GM12878 (cell line): ENCODE measurements at regions not wholly inside any gene's neighbourhood (a gene's known extent, or its start where the extent isn't known, plus 50 kb on each side); places are given as distances from the start of the nearest gene placed in this dataset.

Experiments
- ATAC-seq: fragments of 200-7000 bp; cut with Tn5 transposase; 3 replicates; pipeline ENCODE4 v1.9.1; 2020; ENCODE audit warnings: mild to moderate bottlenecking, moderate library complexity
- BruUV-seq: library from RNA; stranded (reverse); fragments of 400-500 nt; replicated peaks from 2 replicates; lab custom pipeline; 2021; lab: Mats Ljungman, UMichigan
- CTCF ChIA-PET: fragments of 300-600 bp; sonication (Branson Sonifier 250); formaldehyde crosslinking; extraction: SDS; loops from one replicate; lab custom pipeline; 2021; ENCODE audit warnings: inconsistent platforms; lab: Yijun Ruan, JAX
- POLR2A ChIA-PET: fragments of 350-600 bp; formaldehyde crosslinking; extraction: SDS; loops from one replicate; lab custom pipeline; 2021; ENCODE audit warnings: inconsistent platforms; lab: Charles Lee
- RAD21 ChIA-PET: fragments of 300-600 bp; sonication (Branson Sonifier 250); formaldehyde crosslinking; loops from one replicate; lab custom pipeline; 2023; ENCODE audit warnings: antibody characterized with exemption; ENCODE audit not compliant: unreplicated experiment; lab: Charles Lee
- SMC1A ChIA-PET: fragments of 300-600 bp; sonication (Branson Sonifier 250); formaldehyde crosslinking; loops from one replicate; lab custom pipeline; 2023; ENCODE audit not compliant: unreplicated experiment, uncharacterized antibody; lab: Charles Lee
- DNase-seq: peaks from one replicate; pipeline ENCODE4 v3.0.0-alpha.2; 2011; ENCODE audit warnings: low read depth, low spot score
- FAIRE-seq: peaks from 3 replicates; lab custom pipeline; 2011; peaks lifted over from hg19 to GRCh38; lab: Jason Lieb, UNC
- H2AFZ ChIP-seq: 2 replicates; pipeline ENCODE4 v1.6.0; 2011; ENCODE audit warnings: low read depth, low read length, control low read depth; ENCODE audit not compliant: control insufficient read depth
- H3K27ac ChIP-seq: 2 replicates; pipeline ENCODE4 v1.5.1; 2011; ENCODE audit warnings: control low read depth; ENCODE audit not compliant: control insufficient read depth, insufficient read depth
- H3K27me3 ChIP-seq, 2 experiments: replicated peaks in 1 of 2; 2 replicates each; pipeline versions ENCODE4 v1.6.0 to v1.6.1; 2011; ENCODE audit warnings: low read length in 1 of 2; ENCODE audit not compliant: control insufficient read depth in 2 of 2, insufficient read depth in 2 of 2
- H3K36me3 ChIP-seq, 2 experiments: 2 replicates each; pipeline ENCODE4 v1.5.1; 2011; ENCODE audit warnings: low read length in 1 of 2; ENCODE audit not compliant: control insufficient read depth in 2 of 2, insufficient read depth in 2 of 2
- H3K4me1 ChIP-seq: 2 replicates; pipeline ENCODE4 v1.6.1; 2011; ENCODE audit warnings: mild to moderate bottlenecking, low read length, moderate library complexity, mixed read lengths; ENCODE audit not compliant: control insufficient read depth, insufficient read depth
- H3K4me2 ChIP-seq: 2 replicates; pipeline ENCODE4 v1.6.0; 2011; ENCODE audit warnings: control low read depth; ENCODE audit not compliant: control insufficient read depth, insufficient read depth
- H3K4me3 ChIP-seq: fragments of 200-600 bp; sonication (generic); 2 replicates; pipeline ENCODE4 v1.5.1; 2016
- H3K79me2 ChIP-seq: 2 replicates; pipeline ENCODE4 v1.6.0; 2011; ENCODE audit warnings: low read length; ENCODE audit not compliant: control insufficient read depth, insufficient read depth
- H3K9ac ChIP-seq: 2 replicates; pipeline ENCODE4 v1.8.0; 2011; ENCODE audit warnings: low read length, control low read depth, mixed read lengths; ENCODE audit not compliant: control insufficient read depth, insufficient read depth
- H3K9me3 ChIP-seq: replicated peaks from 3 replicates; pipeline ENCODE4 v1.5.1; 2011; ENCODE audit warnings: mild to moderate bottlenecking, low read length; ENCODE audit not compliant: control insufficient read depth, insufficient read depth
- H4K20me1 ChIP-seq: 2 replicates; pipeline ENCODE4 v1.6.0; 2011; ENCODE audit not compliant: control insufficient read depth, insufficient read depth
- IRF5 ChIP-seq: fragments of 450-650 bp; IDR thresholded peaks from 2 replicates; pipeline ENCODE4 v1.6.1; 2017; ENCODE audit warnings: borderline replicate concordance
- MEF2A ChIP-seq: IDR thresholded peaks from 2 replicates; pipeline ENCODE4 v1.6.1; 2011; ENCODE audit warnings: low read depth, mild to moderate bottlenecking, low read length, moderate library complexity; ENCODE audit not compliant: insufficient read depth
- NFYA ChIP-seq: IDR thresholded peaks from 2 replicates; pipeline ENCODE4 v1.6.1; 2011; ENCODE audit warnings: low read depth, mild to moderate bottlenecking, low read length, improper control_type of control experiment, borderline replicate concordance
- RBBP5 ChIP-seq: fragments of 200-600 bp; sonication (generic); conservative IDR thresholded peaks from 2 replicates; pipeline ENCODE4 v1.6.1; 2016
- RFX5 ChIP-seq: IDR thresholded peaks from 2 replicates; pipeline ENCODE4 v1.6.1; 2011; ENCODE audit warnings: low read depth, low read length, improper control_type of control experiment
- SUPT20H ChIP-seq: IDR thresholded peaks from 2 replicates; pipeline ENCODE4 v1.6.1; 2011; ENCODE audit warnings: low read depth, mild to moderate bottlenecking, low read length, moderate library complexity, borderline replicate concordance; ENCODE audit not compliant: control insufficient read depth
- ZNF622 ChIP-seq: fragments of 450-650 bp; IDR thresholded peaks from 2 replicates; pipeline ENCODE4 v1.6.1; 2017; ENCODE audit warnings: mild to moderate bottlenecking, inconsistent platforms
- WGBS: methylation state at CpG from one replicate; pipeline ENCODE4 v1.1.6; 2016; ENCODE audit warnings: low lambda C conversion rate; ENCODE audit not compliant: insufficient replicate concordance, insufficient coverage; ENCODE audit errors: missing lambda C conversion rate; 5-methylcytosine and 5-hydroxymethylcytosine counted together
- in situ Hi-C: fragments of 300-500 bp; cut with MboI; formaldehyde crosslinking; loops from 9 replicates; pipeline ENCODE4 v1.14.3; 2018; ENCODE audit warnings: mixed read lengths
- intact Hi-C: fragments of 100-400 bp; cut with micrococcal nuclease; formaldehyde crosslinking; loops from one replicate; pipeline ENCODE4 v1.14.2; 2022; ENCODE audit not compliant: unreplicated experiment
- TF ChIP-seq, protein P1 (sequence below): fragments of 450-650 bp; IDR thresholded peaks from 2 replicates; pipeline ENCODE4 v1.6.1; 2017; ENCODE audit warnings: low read depth, mild to moderate bottlenecking, moderate library complexity

GRCh38 chr4:164384416-164384815 is 369.5 kb upstream of the SMIM31 start:
- H3K27me3 ChIP-seq = peaks cover 3% of the 10 kb centered on the region in 2 experiments; a peak in 2 of 4 replicates
- ChIA-PET POLR2A (no interaction called here), RAD21 (no interaction called here), SMC1A (no interaction called here), CTCF (no interaction called here)
- ATAC-seq (no peak), DNase-seq (no peak), FAIRE-seq (no peak)
- H3K36me3 ChIP-seq = no peaks in the 10 kb centered on the region
- no peak overlapping the region for H3K4me2 ChIP-seq
- WGBS = 49% methylated on average over 8 of the region's 8 CpGs
- TF ChIP-seq MEF2A (no peak), RFX5 (no peak), ZNF622 (no peak), NFYA (no peak), SUPT20H (no peak), IRF5 (no peak), RBBP5 (no peak)
- TF ChIP-seq, protein P1, sequence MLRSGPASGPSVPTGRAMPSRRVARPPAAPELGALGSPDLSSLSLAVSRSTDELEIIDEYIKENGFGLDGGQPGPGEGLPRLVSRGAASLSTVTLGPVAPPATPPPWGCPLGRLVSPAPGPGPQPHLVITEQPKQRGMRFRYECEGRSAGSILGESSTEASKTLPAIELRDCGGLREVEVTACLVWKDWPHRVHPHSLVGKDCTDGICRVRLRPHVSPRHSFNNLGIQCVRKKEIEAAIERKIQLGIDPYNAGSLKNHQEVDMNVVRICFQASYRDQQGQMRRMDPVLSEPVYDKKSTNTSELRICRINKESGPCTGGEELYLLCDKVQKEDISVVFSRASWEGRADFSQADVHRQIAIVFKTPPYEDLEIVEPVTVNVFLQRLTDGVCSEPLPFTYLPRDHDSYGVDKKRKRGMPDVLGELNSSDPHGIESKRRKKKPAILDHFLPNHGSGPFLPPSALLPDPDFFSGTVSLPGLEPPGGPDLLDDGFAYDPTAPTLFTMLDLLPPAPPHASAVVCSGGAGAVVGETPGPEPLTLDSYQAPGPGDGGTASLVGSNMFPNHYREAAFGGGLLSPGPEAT = no peak
- no peaks in the 10 kb centered on the region for H4K20me1 ChIP-seq
- no peak overlapping the region for H3K27ac ChIP-seq
- BruUV-seq = no TSS peak
- no peaks in the 10 kb centered on the region for H3K79me2 ChIP-seq
- H3K9ac ChIP-seq = no peak overlapping the region
- intact Hi-C loops = no loop called here
- H2AFZ ChIP-seq = no peak overlapping the region
- no peaks in the 10 kb centered on the region for H3K4me1 ChIP-seq
- in situ Hi-C loops = no loop called here
- H3K9me3 ChIP-seq = no peaks in the 10 kb centered on the region
- H3K4me3 ChIP-seq = no peak overlapping the region
